HS-27A (cell line): ENCODE measurements at regions not wholly inside any gene's neighbourhood (a gene's known extent, or its start where the extent isn't known, plus 50 kb on each side); places are given as distances from the start of the nearest gene placed in this dataset.

Experiments used
- DNase-seq: peaks from one replicate; pipeline ENCODE4 v3.0.0-alpha.2; 2012; ENCODE audit warnings: low read depth, missing footprints

GRCh38 chr4:41318839-41319530, 62.3 kb downstream of the UCHL1 start:
- no peak for DNase-seq

- DNase-seq = no peak
Observed at GRCh38 chr4:41319553-41319952, 62.8 kb downstream of the UCHL1 start.

GRCh38 chr4:41320278-41320677, 63.5 kb downstream of the UCHL1 start:
- DNase-seq = no peak

- DNase-seq = no peak
Observed at GRCh38 chr4:41320786-41321185, 64.1 kb downstream of the UCHL1 start.

- no peak for DNase-seq
Observed at GRCh38 chr4:41321216-41321945, 64.7 kb downstream of the UCHL1 start.

- DNase-seq = no peak
Observed at GRCh38 chr4:41322617-41323016, 65.9 kb downstream of the UCHL1 start.

GRCh38 chr4:41323179-41323578, 66.5 kb downstream of the UCHL1 start:
- no peak for DNase-seq

- no peak for DNase-seq
Observed at GRCh38 chr4:41323706-41324105, 67.0 kb downstream of the UCHL1 start.

- DNase-seq = no peak
Observed at GRCh38 chr4:41324861-41325260, 68.1 kb downstream of the UCHL1 start.

- no peak for DNase-seq
Observed at GRCh38 chr4:41325901-41326300, 69.2 kb downstream of the UCHL1 start.

GRCh38 chr4:41326776-41327175, 70.0 kb downstream of the UCHL1 start:
- DNase-seq = no peak

GRCh38 chr4:41327770-41328169, 71.0 kb downstream of the UCHL1 start:
- no peak for DNase-seq

- no peak for DNase-seq
Observed at GRCh38 chr4:41329361-41329760, 72.6 kb downstream of the UCHL1 start.

- no peak for DNase-seq
Observed at GRCh38 chr4:41331224-41331623, 74.5 kb downstream of the UCHL1 start.

GRCh38 chr4:41332510-41333054, 75.9 kb downstream of the UCHL1 start:
- DNase-seq = no peak

GRCh38 chr4:41334182-41334581, 77.5 kb downstream of the UCHL1 start:
- no peak for DNase-seq

- DNase-seq = no peak
Observed at GRCh38 chr4:41339812-41340809, 83.4 kb downstream of the UCHL1 start.

- DNase-seq = no peak
Observed at GRCh38 chr4:41346306-41347061, 89.8 kb downstream of the UCHL1 start.

- DNase-seq = no peak
Observed at GRCh38 chr4:41349021-41349420, 92.3 kb downstream of the UCHL1 start.

- DNase-seq = no peak
Observed at GRCh38 chr4:41358647-41359421, 102.1 kb downstream of the UCHL1 start.

- DNase-seq = no peak
Observed at GRCh38 chr4:41359422-41359775, 102.7 kb downstream of the UCHL1 start.
